Activated T-cell treated with anti-CD3 and anti-CD28 coated beads for 1 hour (primary cell): ENCODE measurements at regions not wholly inside any gene's neighbourhood (a gene's known extent, or its start where the extent isn't known, plus 50 kb on each side); places are given as distances from the start of the nearest gene placed in this dataset.
"Not testable (repeated sequence)": the region's sequence is repeated elsewhere in the genome, so short reads cannot be mapped to it uniquely, and the experiment has no call there.

Experiments used
- DNase-seq: peaks from one replicate; pipeline ENCODE4 v3.0.0-alpha.2; 2020; ENCODE audit warnings: low read depth

DNA sequence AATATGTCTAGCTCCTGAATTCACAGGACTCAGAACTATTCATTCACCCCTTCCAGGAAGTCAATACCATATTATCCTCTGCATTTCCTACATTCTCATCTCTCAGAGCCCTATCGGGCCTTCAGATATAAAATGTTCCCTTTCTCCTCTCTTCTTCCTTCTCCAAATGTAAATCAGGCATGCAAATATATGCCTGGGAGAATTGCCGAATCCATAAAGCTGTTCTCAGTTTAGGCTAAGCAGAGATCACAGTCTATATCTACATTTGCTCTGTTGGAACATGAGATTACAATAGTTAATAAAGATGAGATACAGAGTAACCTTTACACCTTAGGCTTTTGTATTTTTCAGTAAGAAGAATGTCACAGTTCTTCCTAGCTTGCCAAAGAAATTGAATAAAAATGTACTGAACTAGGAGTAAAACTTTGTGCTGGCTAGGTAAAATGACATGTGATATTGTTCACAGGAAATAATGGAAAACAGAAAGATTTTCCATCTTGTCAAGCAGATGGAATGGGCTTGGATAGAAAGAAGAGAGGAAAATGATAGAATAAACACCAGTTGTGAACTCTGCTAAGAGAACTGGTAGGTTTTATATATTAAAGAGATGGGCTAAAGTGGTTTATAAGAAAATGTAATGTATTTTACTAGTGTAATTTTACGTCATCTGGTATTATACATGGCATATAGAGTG, 161.5 kb downstream of the NRIP1 start:
- DNase-seq = no peak

DNA sequence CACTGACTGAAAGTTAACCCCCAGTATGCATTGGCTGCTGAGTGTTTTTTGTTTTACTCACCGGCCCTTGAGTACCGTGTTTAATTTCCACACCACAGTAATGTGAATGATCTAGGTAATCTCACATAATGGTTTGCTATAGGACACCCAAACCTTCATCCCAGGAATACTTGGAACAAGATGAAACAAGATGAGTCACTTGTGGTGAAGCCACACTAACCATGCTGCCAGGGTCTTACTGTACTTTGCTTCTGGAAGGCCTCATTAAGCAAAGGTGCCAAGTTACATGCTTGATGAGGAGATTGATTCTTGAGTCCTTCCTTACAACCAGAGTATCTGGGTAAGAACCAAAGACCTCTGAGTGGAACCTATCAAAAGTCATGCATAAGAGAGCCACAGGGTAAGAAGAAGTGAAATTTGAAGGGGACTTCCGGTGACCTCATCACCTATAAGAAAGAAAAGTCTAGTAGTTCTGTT, 163.3 kb downstream of the NRIP1 start:
- no peak for DNase-seq

DNA sequence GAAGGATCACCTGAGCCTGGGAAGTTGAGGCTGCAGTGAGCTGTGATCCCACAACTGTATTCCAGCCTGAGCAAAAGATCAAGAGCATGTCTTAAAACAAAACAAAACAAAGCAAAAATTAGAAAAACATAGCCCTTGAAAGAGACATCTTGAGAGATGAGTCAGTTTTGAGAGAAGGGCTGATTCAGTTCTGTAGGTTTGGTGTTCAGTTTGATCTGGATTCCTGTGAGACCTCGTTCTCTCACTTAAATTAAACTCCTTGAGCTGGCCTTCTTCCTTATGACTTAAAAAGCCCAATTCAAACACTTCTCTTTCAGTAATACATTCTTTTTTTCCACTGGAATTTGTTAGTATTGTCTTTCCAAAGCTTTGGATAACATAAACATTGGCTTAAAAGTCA, 164.2 kb downstream of the NRIP1 start:
- DNase-seq = no peak

DNA sequence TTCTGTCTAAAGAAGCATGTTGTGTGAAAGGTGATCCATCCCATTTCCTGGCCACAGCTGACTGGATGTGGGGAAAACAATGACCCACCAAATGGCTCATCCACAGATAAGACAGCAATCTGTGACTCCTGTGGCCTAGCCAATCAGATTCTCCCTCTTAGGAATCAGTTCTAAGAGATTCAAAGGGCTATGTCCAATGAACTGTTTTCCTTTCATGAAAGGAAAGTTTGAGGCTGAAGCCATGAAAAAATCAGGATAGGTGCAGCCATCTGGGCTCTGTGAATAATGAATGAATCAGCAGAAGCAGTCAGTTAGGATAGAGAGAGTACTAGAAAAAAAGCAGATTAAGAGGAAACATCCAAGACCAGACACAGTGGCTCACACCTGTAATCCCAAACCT, 164.7 kb downstream of the NRIP1 start:
- no peak for DNase-seq

DNA sequence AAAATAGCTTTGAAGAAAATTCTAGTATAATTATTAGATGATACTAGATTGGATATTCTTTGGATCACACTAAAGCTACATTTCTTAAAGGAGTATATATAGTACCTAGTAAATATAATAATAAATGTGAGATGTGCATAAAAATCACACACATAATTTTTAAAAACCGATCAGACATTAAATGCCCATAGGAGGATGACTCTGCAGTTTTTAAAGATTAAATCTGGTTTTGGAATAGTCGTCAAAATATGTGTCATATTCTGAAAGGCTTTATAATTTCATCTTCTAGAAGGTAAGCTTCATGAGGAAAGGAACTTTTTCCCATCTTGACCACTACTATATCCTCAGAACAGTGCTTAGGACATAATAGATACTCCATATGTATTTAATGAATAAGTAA, 169.0 kb downstream of the NRIP1 start:
- DNase-seq = no peak

DNA sequence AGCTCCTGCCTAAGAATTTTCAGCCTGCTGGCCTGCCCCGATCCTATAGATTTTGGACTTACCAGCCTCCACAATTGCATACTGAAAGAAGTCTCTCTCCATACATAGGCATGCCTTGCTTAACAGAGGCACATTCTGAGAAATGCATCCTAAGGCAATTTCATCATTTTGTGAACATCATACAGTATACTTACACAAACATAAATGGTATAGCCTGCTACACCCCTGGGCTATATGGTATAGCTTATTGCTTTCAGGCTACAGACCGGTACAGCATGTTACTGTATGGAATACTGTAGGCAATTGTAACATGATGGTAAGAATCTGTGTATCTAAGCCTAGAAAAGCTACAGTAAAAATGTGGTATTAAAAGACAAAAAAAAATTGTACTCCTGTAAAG, 174.7 kb downstream of the NRIP1 start:
- no peak for DNase-seq

DNA sequence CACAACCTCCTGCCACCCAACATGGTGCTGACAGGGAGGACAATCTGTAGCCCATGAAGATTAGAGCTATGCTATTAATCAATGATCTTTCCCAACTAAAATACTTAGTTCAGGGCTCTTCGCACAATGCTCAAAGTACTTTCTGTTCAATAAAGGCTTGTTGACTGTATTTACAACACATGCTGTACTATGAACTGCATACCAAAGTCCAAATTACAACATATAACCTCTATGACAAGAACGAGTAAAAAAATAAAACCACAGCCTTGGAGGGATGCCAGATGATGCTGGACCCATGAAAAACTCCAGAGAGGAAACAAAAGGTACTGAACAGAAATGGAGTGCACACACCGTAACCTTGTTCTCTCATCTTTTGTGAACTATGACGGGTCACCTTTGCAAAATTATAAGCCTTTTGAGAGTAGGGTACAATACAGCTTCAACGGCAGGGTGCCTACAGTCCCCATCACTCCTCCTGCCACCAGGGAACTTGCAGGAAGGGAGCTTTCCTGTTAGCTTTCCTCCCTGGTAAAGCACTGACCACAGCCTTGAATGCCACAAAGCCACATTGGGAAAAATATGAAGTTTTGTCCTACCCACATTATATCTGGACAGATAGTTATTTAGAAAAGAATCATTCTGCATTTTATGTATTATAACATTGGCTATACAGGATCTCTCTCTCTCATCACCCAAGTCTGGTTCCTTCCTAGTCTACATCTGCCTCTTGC, 175.6 kb downstream of the NRIP1 start:
- no peak for DNase-seq

DNA sequence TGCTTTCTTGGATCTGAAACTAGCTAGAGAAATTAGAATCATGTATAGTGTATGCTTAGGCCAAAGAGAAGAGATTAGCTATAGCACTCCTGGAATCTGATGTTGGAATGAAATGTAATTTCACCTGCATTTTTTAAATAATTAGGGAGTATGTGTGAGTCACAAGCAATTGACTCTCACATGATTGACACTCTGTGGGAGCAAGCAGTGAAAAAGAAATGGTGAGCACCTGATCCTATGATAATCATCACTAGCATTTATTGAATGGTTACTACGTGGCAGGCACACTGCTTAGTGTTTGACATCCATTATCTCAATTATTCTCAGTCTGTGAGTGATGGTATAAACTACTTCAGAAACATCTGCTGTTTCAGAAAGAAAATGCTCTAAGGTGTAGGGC, 176.6 kb downstream of the NRIP1 start:
- no peak for DNase-seq

DNA sequence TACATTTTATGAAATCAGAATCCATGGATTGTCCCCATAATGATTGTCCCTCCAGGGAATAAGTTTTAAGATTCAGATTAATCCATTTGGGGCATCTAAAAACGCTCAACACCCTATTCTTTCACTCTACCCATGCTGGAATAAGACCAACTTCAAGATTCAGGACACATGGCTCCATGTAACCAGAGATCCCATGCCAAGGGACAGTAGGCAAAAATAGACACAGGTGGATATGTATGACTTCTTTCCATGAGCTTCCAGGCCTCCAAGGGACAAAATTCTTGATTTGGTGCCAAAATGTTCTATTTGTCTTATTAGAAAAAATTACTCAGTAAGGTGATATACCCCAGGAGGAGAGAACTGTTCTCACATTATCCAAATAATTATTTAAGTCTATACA, 178.8 kb downstream of the NRIP1 start:
- DNase-seq = no peak

DNA sequence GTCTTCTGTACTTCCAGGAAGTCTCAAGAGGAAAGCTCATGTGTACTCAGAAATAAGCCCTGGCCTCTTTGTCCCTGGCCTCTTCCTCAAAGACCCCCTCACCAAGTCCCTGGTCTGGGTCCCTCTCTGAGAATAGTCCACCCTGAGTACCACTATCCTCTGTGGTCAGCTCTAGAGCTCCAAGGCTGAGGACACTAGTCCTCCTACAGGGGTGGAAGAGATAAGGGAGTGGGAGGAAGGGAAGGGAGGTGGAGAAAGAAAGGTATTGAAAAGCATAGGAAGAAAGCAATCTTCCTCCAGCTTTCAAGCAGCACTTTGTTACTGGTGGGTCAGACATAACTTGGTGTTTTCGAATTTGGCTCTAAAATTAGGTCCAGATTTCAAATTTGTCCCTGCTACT, 181.4 kb downstream of the NRIP1 start:
- DNase-seq = no peak

DNA sequence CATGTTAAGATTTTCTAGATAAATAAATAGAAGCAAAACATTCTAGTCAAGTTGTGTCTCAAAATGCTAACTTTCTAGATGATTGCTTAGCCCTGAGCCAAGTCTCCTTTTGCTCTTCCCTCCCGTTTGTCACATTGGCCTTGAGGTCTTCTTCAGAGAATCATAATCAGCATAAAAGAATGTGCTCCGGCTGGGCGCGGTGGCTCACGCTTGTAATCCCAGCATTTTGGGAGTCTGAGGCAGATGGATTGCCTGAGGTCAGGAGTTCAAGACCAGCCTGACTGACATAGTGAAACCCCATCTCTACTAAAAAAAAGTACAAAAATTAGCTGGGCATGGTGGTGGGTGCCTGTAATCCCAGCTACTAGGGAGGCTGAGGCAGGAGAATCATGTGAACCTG, 182.3 kb downstream of the NRIP1 start:
- not testable (repeated sequence) for DNase-seq

DNA sequence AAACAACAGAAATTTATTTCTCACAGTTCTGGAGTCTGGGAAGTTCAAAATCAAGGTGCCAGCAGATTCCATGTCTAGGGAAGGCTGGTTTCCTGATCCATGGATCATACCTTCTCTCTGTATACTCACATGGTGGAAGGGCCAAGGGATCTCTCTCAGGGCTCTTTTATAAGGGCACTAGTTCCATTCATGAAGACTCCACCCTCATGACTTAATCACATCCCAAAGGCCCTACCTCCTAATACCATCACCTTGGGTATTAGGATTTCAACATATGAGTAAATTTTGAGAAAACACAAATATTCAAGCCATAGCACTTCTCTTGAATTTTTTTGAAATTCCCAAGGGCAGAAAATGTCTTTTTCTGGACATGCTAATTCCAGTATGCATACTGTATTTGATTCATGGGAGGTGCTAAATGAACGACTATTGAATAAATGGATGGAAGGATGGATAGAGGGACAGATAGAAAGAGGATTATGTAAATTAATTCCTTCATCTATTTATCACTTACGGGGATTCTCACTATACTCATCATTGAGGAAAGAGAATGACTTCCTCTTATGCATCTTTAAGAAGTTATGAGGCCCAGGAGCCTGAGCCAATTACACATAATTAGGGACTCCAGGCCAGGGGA, 182.8 kb downstream of the NRIP1 start:
- no peak for DNase-seq

DNA sequence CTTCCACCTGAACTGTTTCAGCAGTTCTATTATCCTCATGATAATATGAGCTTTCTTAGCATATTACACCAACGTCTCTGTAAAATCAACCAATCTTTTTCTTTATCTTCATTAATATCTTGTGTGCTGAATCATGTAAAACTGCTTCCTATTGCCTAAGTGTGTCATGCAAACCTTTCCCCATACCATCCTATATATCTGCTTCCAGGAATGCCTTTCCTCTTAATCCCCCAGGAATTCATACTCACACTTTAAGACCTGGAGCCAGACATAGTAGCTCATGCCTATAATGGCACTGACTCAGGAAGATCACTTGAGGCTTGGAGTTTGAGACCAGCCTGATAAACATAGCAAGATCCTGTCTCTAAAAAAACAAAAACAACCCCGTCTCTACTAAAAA, 183.9 kb downstream of the NRIP1 start:
- DNase-seq = no peak

DNA sequence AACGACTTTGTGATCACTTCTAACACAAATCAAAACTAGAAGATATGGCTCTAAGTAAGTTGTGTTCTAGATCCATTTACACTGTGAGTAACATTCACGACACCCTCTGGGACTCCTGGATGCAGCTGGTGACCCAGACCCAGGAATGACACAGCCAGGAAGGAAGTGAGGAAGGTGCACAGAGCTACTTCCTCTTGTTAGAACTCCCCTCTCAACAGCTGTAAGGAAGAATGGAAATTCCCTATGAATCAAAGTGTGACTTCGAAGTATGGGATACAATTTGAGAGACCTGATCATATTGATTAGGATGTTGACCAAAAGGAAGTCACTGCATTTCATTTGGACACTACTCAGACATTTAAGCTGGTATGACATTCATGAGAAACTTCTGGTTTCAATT, 185.3 kb downstream of the NRIP1 start:
- no peak for DNase-seq

DNA sequence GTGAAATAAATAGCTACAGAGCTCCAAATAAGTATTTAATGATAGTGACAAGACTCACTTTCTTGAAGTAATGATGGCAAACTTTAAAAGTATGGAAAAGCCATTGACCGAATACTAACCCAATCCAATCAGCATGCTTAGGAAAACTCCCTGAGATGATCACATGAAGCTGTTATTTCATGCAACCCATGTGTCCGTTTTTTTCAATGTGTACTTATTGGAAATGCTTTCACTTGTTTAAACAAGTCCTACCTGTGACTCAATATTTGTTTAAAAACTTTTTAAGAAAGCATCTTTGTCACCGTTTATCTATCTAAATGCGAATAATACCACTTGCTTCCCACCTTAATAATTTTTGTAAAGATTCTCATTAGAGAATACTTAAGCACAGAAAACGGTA, 185.8 kb downstream of the NRIP1 start:
- DNase-seq = no peak

DNA sequence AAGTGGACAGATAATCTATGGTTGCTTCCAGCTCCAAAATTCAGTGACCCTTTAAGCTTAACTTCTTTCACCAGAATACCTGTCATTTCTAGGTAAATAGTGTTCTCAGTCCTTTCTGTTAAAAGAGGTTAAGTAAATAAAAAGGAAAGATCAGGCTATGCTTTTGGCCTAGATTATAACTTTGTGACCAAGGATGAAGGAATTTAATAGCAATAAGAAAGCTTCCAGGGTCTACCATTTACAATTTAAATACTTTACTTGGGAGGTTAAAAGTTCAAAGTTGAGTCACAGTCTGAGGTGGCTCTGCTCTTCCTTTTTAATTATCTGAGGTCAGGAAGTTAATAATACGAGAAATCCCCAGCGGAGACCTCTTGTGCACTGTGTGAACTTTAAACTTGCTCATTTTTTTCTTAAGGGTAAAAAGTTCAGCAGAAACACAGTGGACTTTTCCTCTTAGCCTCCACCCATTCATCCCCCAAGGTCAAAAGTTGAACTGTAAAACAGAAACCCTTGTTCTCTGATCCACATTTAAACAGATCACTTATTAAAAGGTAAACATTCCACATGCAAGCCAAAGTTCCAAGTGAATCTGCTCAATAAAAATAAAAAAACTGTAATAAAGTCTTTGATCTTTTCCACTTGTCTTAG, 187.1 kb downstream of the NRIP1 start:
- no peak for DNase-seq

DNA sequence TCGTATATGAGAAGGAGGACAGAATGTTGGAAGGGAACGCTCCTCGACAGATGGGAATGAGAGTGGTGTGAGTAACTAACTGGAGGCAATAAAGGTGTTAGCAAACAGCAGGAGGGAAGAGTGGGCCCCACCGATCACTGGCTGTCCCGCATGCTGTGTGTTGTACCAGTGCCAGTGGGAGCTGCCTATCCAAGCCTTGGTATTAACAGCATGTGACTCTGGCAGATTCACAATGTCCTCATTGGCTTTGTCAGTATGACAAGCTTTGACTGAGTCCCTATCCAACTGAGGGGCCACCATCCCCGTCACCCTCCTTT, 188.3 kb downstream of the NRIP1 start:
- DNase-seq = no peak

DNA sequence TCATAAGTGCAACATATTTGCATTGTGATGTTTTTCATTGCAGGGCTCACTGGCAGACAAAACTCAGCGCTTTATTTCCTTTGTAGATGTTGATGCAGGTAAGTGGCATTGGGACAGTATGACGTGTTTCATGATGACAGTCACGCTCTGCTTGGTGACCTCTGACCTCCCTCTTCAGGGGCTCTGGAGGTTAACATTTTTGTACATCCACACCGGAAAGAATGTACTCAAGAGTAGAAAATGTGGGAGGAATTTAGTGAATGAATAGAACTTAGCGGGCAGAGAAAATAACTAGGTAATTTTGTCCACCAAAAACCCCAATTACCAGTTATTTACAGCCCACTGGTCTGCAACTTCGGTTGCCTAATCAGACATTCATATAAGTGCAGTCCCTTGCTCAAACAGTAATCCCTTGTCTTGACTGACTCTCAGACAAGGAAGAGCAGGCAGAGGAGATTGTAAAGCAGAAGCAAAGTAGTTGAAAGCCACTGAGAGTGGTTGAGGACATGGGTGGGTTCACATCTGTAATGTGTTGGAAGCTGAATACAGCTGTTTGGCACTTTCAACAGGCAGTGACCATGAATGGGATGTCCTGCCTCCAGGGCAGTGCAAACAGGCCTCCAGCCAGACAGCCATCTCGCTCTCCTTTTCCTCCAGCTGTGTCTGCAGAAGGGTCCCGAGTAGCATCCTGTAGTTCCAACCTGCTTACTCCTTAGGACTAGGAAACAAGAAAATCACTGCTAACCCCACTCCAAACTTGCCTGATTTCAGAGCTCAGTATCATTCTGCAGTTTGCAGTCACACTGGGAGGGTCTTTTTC, 188.9 kb downstream of the NRIP1 start:
- DNase-seq = no peak

DNA sequence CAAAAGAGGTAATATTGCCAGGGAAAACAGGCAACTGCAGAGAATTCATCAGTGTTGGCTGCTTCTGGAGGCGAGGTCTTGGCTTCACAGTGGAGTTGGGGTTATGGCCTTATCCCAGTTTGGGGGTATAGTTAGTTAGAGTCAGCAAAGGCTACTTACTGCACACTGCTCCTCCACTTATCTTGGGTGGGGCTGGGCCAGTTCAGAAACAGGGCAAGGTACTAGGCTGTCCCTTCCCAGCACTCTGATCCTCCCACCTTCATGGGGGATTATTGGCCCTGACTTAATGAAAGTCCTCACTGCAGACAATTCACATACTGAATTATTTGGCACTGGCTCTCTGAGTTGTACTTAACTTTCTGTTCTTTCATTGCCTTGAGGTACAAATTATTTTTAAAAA, 189.6 kb downstream of the NRIP1 start:
- no peak for DNase-seq

DNA sequence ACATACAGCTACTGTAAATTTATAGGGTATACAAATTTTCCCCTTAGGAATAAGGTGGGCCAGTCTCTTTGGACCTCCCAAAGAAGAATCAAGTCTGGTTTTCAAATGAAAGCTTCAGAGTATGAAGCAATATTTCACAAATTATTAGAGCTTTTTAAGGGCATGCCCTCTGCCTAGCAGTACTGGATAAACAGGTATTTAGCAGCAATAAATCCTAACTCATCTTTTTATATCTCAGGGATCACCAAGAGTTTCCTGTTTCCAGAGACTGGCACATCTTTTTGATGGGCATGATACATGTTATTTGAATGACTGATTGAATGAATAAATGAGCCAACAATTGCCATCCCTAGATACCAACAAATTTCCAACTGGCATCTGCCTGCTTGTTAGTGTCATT, 190.4 kb downstream of the NRIP1 start:
- DNase-seq = no peak

DNA sequence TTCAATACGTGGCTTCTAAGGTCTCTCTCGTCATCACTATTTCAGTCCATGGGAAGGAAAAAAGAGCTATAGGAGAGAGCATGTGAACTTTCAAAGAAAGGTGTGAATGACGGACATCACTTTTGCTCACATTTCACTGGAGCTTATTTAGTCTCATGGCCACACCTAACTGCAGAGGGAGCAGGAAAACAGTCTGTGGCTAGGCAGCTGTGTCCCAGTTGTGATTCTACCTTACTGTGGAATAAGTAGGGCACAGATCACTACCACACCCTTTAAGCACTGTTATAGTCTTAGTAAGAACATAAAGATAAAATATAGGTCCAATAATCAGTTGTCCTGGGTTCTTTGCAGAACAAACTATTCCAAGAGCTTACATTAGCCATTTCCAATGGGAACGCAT, 192.9 kb downstream of the NRIP1 start:
- no peak for DNase-seq

DNA sequence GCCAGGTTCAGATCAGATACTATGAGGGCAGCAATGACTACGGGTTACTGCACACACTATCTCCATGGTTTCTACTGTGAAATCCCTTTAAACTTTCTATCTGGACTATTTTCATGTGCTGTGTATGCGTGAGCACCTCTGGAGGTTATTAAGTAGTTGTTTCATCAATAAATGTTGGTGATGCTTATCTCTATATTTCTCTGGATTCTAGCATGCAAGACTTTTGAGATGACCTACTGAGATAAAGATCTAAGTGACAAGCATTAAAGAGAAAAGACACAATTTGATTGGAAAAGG, 194.0 kb downstream of the NRIP1 start:
- DNase-seq = no peak
